ENCODE measurements at regions not wholly inside any gene's neighbourhood (a gene's known extent, or its start where the extent isn't known, plus 50 kb on each side); places are given as distances from the start of the nearest gene placed in this dataset.

GRCh38 chr17:65359016-65359415 is 202.4 kb downstream of the AXIN2 start:
- no peaks in the 10 kb centered on the region for H3K36me3 Mint-ChIP-seq (ENCODE audit: low read depth)
- H3K4me3 ChIP-seq (ENCODE audit: low read length), result no peak overlapping the region
- ChIA-PET CTCF (no interaction called here), POLR2A (no interaction called here)
- no peak for ATAC-seq (ENCODE audit: poor library complexity)
- H3K4me1 ChIP-seq (ENCODE audit: insufficient read depth, low read length), result no peaks in the 10 kb centered on the region
- no peak for DNase-seq
- intact Hi-C loops (cut with DNase I, micrococcal nuclease), result no loop called here
- no peaks in the 10 kb centered on the region for H3K27me3 Mint-ChIP-seq
- no peak for TF ChIP-seq CTCF (IDR thresholded peaks at IDR 0.05)
- no peaks in the 10 kb centered on the region for H3K9me3 Mint-ChIP-seq
- H3K36me3 ChIP-seq (ENCODE audit: insufficient read depth, low read length), result no peaks in the 10 kb centered on the region
- no peak overlapping the region for H3K27ac ChIP-seq (ENCODE audit: low read depth in 1 of 2, low read length in 2 of 2)
- H3K9me3 ChIP-seq (ENCODE audit: control insufficient read depth in 1 of 2, insufficient read depth in 1 of 2, low read length in 2 of 2), result no peaks in the 10 kb centered on the region
- no peaks in the 10 kb centered on the region for H3K4me1 Mint-ChIP-seq (ENCODE audit: low read depth)
- no peaks in the 10 kb centered on the region for H3K27me3 ChIP-seq (ENCODE audit: control insufficient read depth in 1 of 2, insufficient read depth in 2 of 2, low read length in 2 of 2)
- H3K27ac Mint-ChIP-seq, result no peak overlapping the region
- H3K4me3 Mint-ChIP-seq, result no peak overlapping the region

GRCh38 chr17:65356536-65356935 is 204.9 kb downstream of the AXIN2 start:
- Histone ChIP-seq H3K27me3 (ENCODE audit: control insufficient read depth in 1 of 2, insufficient read depth in 2 of 2, low read length in 2 of 2) (no peaks in the 10 kb centered on the region), H3K9me3 (ENCODE audit: control insufficient read depth in 1 of 2, insufficient read depth in 1 of 2, low read length in 2 of 2) (no peaks in the 10 kb centered on the region), H3K36me3 (ENCODE audit: insufficient read depth, low read length) (no peaks in the 10 kb centered on the region), H3K4me3 (ENCODE audit: low read length) (no peak overlapping the region), H3K27ac (ENCODE audit: low read depth in 1 of 2, low read length in 2 of 2) (no peak overlapping the region), H3K4me1 (ENCODE audit: insufficient read depth, low read length) (no peaks in the 10 kb centered on the region)
- Mint-ChIP-seq H3K27me3 (no peaks in the 10 kb centered on the region), H3K4me3 (no peak overlapping the region), H3K4me1 (ENCODE audit: low read depth) (no peaks in the 10 kb centered on the region), H3K9me3 (no peaks in the 10 kb centered on the region), H3K36me3 (ENCODE audit: low read depth) (no peaks in the 10 kb centered on the region), H3K27ac (no peak overlapping the region)
- DNase-seq (no peak), ATAC-seq (ENCODE audit: poor library complexity) (no peak)
- intact Hi-C loops (cut with DNase I, micrococcal nuclease), result no loop called here
- POLR2A ChIA-PET, result no interaction called here
- CTCF ChIA-PET, result no interaction called here
- TF ChIP-seq CTCF (IDR thresholded peaks at IDR 0.05), result no peak

GRCh38 chr17:65355246-65355645 is 206.2 kb downstream of the AXIN2 start:
- Histone ChIP-seq H3K27me3 (ENCODE audit: control insufficient read depth in 1 of 2, insufficient read depth in 2 of 2, low read length in 2 of 2) (no peaks in the 10 kb centered on the region), H3K4me3 (ENCODE audit: low read length) (no peak overlapping the region), H3K4me1 (ENCODE audit: insufficient read depth, low read length) (no peaks in the 10 kb centered on the region), H3K36me3 (ENCODE audit: insufficient read depth, low read length) (no peaks in the 10 kb centered on the region), H3K27ac (ENCODE audit: low read depth in 1 of 2, low read length in 2 of 2) (no peak overlapping the region), H3K9me3 (ENCODE audit: control insufficient read depth in 1 of 2, insufficient read depth in 1 of 2, low read length in 2 of 2) (no peaks in the 10 kb centered on the region)
- DNase-seq (no peak), ATAC-seq (ENCODE audit: poor library complexity) (no peak)
- POLR2A ChIA-PET, result no interaction called here
- Mint-ChIP-seq H3K27me3 (no peaks in the 10 kb centered on the region), H3K9me3 (no peaks in the 10 kb centered on the region), H3K36me3 (ENCODE audit: low read depth) (no peaks in the 10 kb centered on the region), H3K4me3 (no peak overlapping the region), H3K4me1 (ENCODE audit: low read depth) (no peaks in the 10 kb centered on the region), H3K27ac (no peak overlapping the region)
- CTCF ChIA-PET, result no interaction called here
- intact Hi-C loops (cut with DNase I, micrococcal nuclease), result no loop called here
- no peak for TF ChIP-seq CTCF (IDR thresholded peaks at IDR 0.05)
